ENCODE measurements at regions not wholly inside any gene's neighbourhood (a gene's known extent, or its start where the extent isn't known, plus 50 kb on each side); places are given as distances from the start of the nearest gene placed in this dataset.

DNA sequence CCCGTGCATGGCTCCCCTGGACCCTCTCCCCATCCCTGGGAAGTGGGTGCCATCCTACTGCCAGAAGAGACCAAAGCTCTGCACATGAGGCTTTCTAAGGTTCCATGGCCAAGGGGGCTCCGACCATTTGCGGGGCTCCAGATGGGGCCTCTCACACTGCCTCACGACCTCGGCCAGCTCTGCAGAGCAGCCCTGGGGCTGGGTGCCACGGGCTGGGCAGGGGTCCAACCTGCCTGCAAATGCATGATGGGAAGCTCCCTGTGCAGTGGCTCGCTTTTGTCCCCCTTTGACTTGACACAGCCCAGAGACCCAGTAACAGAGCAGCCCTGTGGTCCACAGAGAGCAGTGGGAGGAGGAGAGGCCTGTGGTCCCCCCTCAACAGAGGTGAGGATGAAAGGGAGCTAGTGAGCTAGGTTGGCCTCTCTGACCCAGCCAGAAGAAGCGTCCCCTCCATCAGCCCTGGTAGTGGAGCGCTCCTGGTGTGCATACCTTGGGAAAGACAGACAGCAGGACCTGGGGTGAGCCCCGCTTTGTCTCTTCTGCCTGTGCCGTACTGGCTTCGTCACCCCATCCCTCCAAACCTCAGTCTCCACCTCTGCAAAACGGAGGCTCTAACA lies 174.1 kb downstream of the DDX1 start:
- DNase-seq (ENCODE audit: insufficient read length, low spot score, missing footprints) = no peak
- Histone ChIP-seq H3K27me3 (ENCODE audit: insufficient read depth, low read length) (no peaks in the 10 kb centered on the region), H3K79me2 (ENCODE audit: insufficient read depth, low read length) (no peaks in the 10 kb centered on the region), H3K27ac (ENCODE audit: low read depth, low read length) (no peak overlapping the region), H2AFZ (ENCODE audit: low read length) (no peak overlapping the region), H3K9me3 (ENCODE audit: low read depth, low read length) (no peaks in the 10 kb centered on the region), H4K20me1 (ENCODE audit: insufficient read depth, low read length) (no peaks in the 10 kb centered on the region), H3K4me1 (ENCODE audit: insufficient read depth, low read length) (no peaks in the 10 kb centered on the region), H3K4me3 (ENCODE audit: insufficient read depth, low read length) (no peak overlapping the region), H3K4me2 (ENCODE audit: insufficient read depth, low read length) (no peak overlapping the region), H3K36me3 (ENCODE audit: insufficient read depth, low read length) (no peaks in the 10 kb centered on the region)
- TF ChIP-seq, protein P1, sequence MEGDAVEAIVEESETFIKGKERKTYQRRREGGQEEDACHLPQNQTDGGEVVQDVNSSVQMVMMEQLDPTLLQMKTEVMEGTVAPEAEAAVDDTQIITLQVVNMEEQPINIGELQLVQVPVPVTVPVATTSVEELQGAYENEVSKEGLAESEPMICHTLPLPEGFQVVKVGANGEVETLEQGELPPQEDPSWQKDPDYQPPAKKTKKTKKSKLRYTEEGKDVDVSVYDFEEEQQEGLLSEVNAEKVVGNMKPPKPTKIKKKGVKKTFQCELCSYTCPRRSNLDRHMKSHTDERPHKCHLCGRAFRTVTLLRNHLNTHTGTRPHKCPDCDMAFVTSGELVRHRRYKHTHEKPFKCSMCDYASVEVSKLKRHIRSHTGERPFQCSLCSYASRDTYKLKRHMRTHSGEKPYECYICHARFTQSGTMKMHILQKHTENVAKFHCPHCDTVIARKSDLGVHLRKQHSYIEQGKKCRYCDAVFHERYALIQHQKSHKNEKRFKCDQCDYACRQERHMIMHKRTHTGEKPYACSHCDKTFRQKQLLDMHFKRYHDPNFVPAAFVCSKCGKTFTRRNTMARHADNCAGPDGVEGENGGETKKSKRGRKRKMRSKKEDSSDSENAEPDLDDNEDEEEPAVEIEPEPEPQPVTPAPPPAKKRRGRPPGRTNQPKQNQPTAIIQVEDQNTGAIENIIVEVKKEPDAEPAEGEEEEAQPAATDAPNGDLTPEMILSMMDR (IDR thresholded peaks at IDR 0.05; ENCODE audit: extremely low read depth, low read depth, low read length) = no peak

DNA sequence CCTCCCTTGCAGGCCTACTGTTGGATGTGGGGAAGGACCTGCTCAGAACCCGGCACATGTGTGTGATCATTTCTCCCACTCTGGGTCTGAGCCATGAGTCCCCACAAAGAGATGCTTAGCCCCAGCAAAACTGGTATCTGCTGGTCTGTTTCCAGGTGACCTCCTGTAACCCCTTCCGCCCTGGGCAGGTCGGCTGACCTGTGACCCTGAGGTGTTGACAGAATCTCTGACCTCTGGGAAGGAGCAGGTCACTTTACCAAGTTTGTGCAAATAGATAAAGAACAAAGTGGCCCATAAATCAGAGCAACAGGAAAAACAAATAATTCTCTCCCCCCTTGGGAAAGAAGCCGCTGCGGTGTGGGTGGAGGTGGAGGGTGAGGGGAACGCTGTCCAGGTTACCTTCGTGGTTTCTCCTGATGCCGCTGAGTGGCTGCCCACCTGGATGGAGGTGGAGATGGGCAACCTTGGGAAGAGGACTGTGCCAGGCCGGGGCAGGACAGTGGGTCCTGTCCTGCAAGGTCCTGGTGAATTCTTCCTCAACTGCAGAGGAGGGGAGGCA lies 174.0 kb upstream of the MYCN start:
- Histone ChIP-seq H3K9me3 (ENCODE audit: low read depth, low read length) (no peaks in the 10 kb centered on the region), H3K79me2 (ENCODE audit: insufficient read depth, low read length) (no peaks in the 10 kb centered on the region), H2AFZ (ENCODE audit: low read length) (no peak overlapping the region), H3K4me3 (ENCODE audit: insufficient read depth, low read length) (no peak overlapping the region), H3K4me2 (ENCODE audit: insufficient read depth, low read length) (no peak overlapping the region), H4K20me1 (ENCODE audit: insufficient read depth, low read length) (no peaks in the 10 kb centered on the region), H3K36me3 (ENCODE audit: insufficient read depth, low read length) (no peaks in the 10 kb centered on the region), H3K4me1 (ENCODE audit: insufficient read depth, low read length) (no peaks in the 10 kb centered on the region), H3K27me3 (ENCODE audit: insufficient read depth, low read length) (no peaks in the 10 kb centered on the region), H3K27ac (ENCODE audit: low read depth, low read length) (no peak overlapping the region)
- TF ChIP-seq, protein P1 (IDR thresholded peaks at IDR 0.05; ENCODE audit: extremely low read depth, low read depth, low read length) = no peak
- DNase-seq (ENCODE audit: insufficient read length, low spot score, missing footprints) = no peak

DNA sequence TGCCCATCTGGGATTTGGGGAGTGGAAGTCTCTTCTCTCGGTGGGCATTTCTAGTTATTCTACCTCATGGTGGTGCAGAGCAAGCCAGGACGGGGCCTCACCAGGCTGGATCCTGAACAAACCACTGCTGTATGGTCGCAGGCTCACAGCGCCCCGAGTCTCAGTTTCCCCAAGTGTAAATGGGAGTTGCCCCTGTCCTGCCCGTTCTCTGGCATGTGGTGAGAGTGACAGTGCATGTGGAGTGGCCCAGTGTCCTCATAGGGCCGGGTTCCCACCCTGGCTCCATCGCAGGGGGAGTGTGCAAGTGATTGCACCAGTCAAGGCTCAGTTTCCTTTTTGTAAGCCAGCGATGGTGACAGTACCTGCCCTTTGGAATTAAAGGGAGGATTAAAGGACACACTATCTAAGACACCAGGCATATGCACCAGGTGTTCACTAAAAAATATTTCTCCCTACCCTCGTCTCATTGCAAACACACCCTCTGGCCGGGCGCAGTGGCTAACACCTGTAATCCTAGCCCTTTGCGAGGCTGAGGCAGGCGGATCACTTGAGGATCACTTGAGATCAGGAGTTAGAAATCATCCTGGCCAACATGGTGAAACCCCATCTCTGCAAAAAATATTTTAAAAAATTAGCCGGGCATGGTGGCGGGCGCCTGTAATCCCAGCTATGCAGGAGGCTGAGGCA lies 173.3 kb upstream of the MYCN start:
- TF ChIP-seq, protein P1 (IDR thresholded peaks at IDR 0.05; ENCODE audit: extremely low read depth, low read depth, low read length) = no peak

DNA sequence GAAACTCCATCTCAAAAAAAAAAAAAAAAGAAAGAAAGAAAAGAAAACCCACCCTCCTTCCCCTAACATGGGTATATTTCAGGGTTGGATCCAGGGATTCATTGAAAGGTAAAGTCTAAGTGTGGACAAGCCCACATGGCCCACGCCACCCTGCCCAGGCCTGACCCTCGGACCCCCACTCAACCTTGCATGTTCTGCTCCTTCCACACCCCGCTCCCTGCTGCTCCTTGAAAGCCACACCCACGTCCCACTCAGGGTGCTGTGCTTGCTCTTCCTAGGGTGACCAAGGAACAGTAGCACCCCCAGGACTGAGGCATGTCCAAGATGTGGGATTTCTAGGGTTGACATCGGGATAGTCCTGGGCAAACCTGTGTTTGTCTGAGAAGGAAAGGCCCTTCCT lies 172.7 kb upstream of the MYCN start:
- TF ChIP-seq, protein P1 (IDR thresholded peaks at IDR 0.05; ENCODE audit: extremely low read depth, low read depth, low read length) = no peak
- Histone ChIP-seq H3K27me3 (ENCODE audit: insufficient read depth, low read length) (no peaks in the 10 kb centered on the region), H3K36me3 (ENCODE audit: insufficient read depth, low read length) (no peaks in the 10 kb centered on the region), H3K4me3 (ENCODE audit: insufficient read depth, low read length) (no peak overlapping the region), H3K27ac (ENCODE audit: low read depth, low read length) (no peak overlapping the region), H3K9me3 (ENCODE audit: low read depth, low read length) (no peaks in the 10 kb centered on the region), H3K4me1 (ENCODE audit: insufficient read depth, low read length) (no peaks in the 10 kb centered on the region), H4K20me1 (ENCODE audit: insufficient read depth, low read length) (no peaks in the 10 kb centered on the region), H2AFZ (ENCODE audit: low read length) (no peak overlapping the region), H3K4me2 (ENCODE audit: insufficient read depth, low read length) (no peak overlapping the region), H3K79me2 (ENCODE audit: insufficient read depth, low read length) (no peaks in the 10 kb centered on the region)
- DNase-seq (ENCODE audit: insufficient read length, low spot score, missing footprints) = no peak

More for the DNA sequence above, 173.3 kb upstream of the MYCN start:
- Histone ChIP-seq H3K4me1 (ENCODE audit: insufficient read depth, low read length) (no peaks in the 10 kb centered on the region), H3K4me3 (ENCODE audit: insufficient read depth, low read length) (no peak overlapping the region), H2AFZ (ENCODE audit: low read length) (no peak overlapping the region), H3K27me3 (ENCODE audit: insufficient read depth, low read length) (no peaks in the 10 kb centered on the region), H3K36me3 (ENCODE audit: insufficient read depth, low read length) (no peaks in the 10 kb centered on the region), H3K9me3 (ENCODE audit: low read depth, low read length) (no peaks in the 10 kb centered on the region), H4K20me1 (ENCODE audit: insufficient read depth, low read length) (no peaks in the 10 kb centered on the region), H3K79me2 (ENCODE audit: insufficient read depth, low read length) (no peaks in the 10 kb centered on the region), H3K27ac (ENCODE audit: low read depth, low read length) (no peak overlapping the region), H3K4me2 (ENCODE audit: insufficient read depth, low read length) (no peak overlapping the region)
- DNase-seq (ENCODE audit: insufficient read length, low spot score, missing footprints) = no peak

Measured in osteoblast (primary cell).